Natural killer cell treated with Interleukin-12 subunit alpha and Interleukin-12 subunit beta and Interleukin-15 and Interleukin-18, amount 100 ng/mL, for 72 hours (primary cell): ENCODE measurements at regions not wholly inside any gene's neighbourhood (a gene's known extent, or its start where the extent isn't known, plus 50 kb on each side); places are given as distances from the start of the nearest gene placed in this dataset.

Source experiments
- ATAC-seq, 2 donors: fragments of 150-1000 bp; cut with Tn5 transposase in 1 of 2; sonication (Bioruptor Pico), chemical (Tn5 transposase) in 1 of 2; 2 replicates each; pipeline ENCODE4 v1.10.0; 2021
- DNase-seq: peaks from one replicate; pipeline ENCODE4 v3.0.0; 2022; ENCODE audit warnings: low spot score
- H3K27ac Mint-ChIP-seq, 2 donors: 1 replicate in 1 of 2; 2 replicates in 1 of 2; pipeline ENCODE4 v1.8.0; 2022; ENCODE audit warnings: mixed read lengths in 2 of 2, mild to moderate bottlenecking in 1 of 2, moderate library complexity in 1 of 2
- H3K27me3 Mint-ChIP-seq, 2 donors: 1 replicate in 1 of 2; 2 replicates in 1 of 2; pipeline ENCODE4 v1.8.0; 2022; ENCODE audit warnings: mixed read lengths in 2 of 2
- H3K36me3 Mint-ChIP-seq: one replicate; pipeline ENCODE4 v1.8.0; 2022; ENCODE audit warnings: mixed read lengths
- H3K4me1 Mint-ChIP-seq, 2 donors: 1 replicate in 1 of 2; 2 replicates in 1 of 2; pipeline ENCODE4 v1.8.0; 2022; ENCODE audit warnings: low read depth in 2 of 2, mixed read lengths in 2 of 2, mild to moderate bottlenecking in 1 of 2
- H3K4me3 Mint-ChIP-seq: one replicate; pipeline ENCODE4 v1.8.0; 2022; ENCODE audit warnings: mixed read lengths
- H3K9me3 Mint-ChIP-seq: 2 replicates; pipeline ENCODE4 v1.8.0; 2022; ENCODE audit warnings: mixed read lengths

DNA sequence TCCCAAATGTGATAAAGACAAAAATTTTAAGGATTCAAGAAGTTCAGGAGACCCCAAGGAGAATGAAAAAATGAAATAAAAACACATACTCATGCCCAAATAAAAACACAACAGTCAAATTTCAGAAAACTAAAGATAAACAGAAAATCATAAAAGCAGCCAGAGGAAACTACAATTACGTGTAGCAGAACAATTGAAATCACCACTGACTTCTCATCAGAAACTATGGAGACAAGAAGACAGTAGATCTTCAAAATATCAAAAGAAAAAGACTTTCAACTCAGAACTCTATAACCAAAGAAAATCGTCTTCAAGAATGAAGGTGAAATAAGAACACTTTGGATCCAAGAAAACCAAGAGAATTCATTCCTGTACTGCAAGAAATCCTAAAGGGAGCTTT lies 54.9 kb downstream of the DIO3 start:
- Mint-ChIP-seq H3K36me3 (no peaks in the 10 kb centered on the region), H3K27ac (no peak overlapping the region), H3K4me3 (no peak overlapping the region), H3K4me1 (no peaks in the 10 kb centered on the region), H3K27me3 (peaks cover 35 to 50% of the 10 kb centered on the region in 2 donors), H3K9me3 (no peaks in the 10 kb centered on the region)
- no peak for DNase-seq
- no peak for ATAC-seq

DNA sequence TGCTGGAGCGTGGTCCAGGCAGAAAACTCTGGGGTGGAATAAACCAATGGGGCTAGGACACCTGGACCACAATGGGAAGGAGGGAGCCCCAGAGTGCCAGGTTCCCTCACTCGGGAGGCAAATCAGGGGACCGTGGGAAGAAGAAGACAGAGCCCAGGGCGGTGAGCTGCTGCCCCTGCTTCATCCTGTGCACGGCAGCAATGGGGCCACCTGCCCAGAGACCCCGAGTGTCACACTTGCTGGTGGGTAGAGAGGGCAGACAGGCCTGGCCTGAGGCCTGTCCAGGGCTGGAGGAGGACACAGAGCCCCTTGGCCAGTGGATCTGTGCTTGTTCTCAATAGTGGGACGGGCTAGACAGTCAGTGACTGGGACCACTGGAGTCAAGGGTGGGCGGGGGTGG lies 58.2 kb downstream of the DIO3 start:
- no peak overlapping the region for H3K4me3 Mint-ChIP-seq
- H3K9me3 Mint-ChIP-seq: no peaks in the 10 kb centered on the region
- H3K4me1 Mint-ChIP-seq: no peaks in the 10 kb centered on the region
- ATAC-seq (peak in 1 of 2 donors; percentile 36), DNase-seq (no peak)
- no peak overlapping the region for H3K27ac Mint-ChIP-seq
- H3K36me3 Mint-ChIP-seq: no peaks in the 10 kb centered on the region
- H3K27me3 Mint-ChIP-seq: peaks cover 19 to 24% of the 10 kb centered on the region in 2 donors

DNA sequence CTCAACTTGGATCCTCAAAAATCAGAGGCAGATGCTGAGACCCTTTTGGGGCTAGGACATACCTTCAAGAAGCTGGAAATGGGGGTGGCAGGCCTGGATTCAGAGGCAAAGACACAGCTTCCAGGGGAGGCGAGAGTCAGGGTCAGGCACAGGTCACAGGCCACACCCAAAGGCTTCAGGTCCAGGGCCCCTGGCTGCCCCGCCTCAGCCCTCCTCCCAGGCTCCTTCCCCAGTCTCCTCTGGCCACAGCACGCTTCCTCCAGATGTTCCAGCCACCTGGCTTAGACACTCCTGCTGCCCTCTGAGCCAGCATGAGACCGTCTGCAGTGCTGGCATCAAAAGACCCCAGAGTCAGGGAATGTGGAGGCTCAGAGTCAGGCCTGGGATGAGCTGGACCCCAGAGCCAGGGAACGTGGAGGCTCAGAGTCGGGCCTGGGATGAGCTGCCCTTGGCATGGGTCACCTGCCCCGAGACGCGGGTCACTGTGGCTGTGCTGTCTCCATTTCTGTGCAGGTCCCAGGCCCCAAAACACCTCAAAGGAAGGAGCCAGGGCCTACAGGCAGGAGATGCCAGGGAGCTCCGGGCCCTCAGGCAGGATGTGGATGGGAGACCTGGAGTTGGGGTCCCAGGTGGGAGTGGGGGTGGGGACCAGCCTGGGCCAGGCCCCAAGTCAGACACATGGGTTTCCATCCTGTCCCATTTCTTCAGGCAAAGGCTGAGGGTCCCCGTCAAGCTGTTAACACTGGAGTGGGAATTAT lies 58.9 kb downstream of the DIO3 start:
- no peaks in the 10 kb centered on the region for H3K36me3 Mint-ChIP-seq
- ATAC-seq: peak in 1 of 2 donors; percentile 17
- no peak overlapping the region for H3K27ac Mint-ChIP-seq
- H3K9me3 Mint-ChIP-seq: no peaks in the 10 kb centered on the region
- H3K4me3 Mint-ChIP-seq: no peak overlapping the region
- DNase-seq: no peak
- no peaks in the 10 kb centered on the region for H3K4me1 Mint-ChIP-seq
- peaks cover 18 to 19% of the 10 kb centered on the region in 2 donors for H3K27me3 Mint-ChIP-seq

DNA sequence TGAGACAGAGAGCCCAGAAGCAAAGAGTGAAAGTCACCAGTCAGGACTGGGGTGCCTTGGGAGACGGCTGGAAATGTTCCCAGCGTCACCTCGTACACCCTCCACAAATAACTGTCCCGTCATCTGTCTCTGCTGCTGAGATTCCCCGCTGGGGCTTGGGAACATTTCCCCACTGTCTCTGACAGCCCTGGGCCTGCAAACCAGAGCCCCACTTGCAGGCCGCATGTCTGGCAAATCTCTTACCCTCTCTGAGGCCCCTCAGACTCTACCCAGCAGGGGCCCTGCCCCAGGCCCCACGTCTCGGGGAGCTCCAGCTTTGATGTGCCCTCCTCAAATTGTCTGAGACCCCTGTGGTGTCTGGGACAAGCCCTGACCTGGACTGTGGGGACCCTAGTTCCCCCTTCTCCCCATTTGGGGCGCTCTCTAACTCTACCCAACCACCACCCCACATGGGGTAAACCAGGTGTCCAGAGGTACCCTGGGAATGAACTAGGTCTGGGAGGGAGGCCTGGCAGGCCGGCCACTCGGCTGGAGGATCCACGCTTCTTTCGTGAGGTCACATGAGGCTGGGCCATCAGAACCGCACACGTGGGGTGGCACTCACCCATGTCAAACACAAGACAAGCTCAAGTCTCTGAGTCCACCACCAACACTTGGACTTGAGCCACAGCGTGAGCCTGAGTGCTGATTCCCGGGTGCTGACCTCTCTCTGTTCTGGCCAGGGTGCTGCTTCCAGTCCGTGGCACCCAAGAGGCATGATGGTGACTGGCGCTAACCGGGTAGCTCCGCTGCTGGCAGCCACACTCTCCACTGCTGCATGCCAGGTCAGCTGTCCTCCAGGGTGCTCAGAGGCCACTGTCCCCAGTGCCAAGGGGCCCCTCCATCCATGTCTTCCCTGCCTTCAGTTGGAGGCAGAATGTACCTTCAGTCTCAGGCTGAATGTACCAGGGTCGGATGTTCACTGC lies 59.8 kb downstream of the DIO3 start:
- H3K27me3 Mint-ChIP-seq: peaks cover 10% of the 10 kb centered on the region in 2 donors
- H3K36me3 Mint-ChIP-seq: no peaks in the 10 kb centered on the region
- peak; percentile 21 to 25 for ATAC-seq
- H3K4me3 Mint-ChIP-seq: no peak overlapping the region
- no peaks in the 10 kb centered on the region for H3K9me3 Mint-ChIP-seq
- DNase-seq: no peak
- peak overlapping the region in 1 of 2 donors; percentile 68 for H3K27ac Mint-ChIP-seq
- H3K4me1 Mint-ChIP-seq: no peaks in the 10 kb centered on the region

DNA sequence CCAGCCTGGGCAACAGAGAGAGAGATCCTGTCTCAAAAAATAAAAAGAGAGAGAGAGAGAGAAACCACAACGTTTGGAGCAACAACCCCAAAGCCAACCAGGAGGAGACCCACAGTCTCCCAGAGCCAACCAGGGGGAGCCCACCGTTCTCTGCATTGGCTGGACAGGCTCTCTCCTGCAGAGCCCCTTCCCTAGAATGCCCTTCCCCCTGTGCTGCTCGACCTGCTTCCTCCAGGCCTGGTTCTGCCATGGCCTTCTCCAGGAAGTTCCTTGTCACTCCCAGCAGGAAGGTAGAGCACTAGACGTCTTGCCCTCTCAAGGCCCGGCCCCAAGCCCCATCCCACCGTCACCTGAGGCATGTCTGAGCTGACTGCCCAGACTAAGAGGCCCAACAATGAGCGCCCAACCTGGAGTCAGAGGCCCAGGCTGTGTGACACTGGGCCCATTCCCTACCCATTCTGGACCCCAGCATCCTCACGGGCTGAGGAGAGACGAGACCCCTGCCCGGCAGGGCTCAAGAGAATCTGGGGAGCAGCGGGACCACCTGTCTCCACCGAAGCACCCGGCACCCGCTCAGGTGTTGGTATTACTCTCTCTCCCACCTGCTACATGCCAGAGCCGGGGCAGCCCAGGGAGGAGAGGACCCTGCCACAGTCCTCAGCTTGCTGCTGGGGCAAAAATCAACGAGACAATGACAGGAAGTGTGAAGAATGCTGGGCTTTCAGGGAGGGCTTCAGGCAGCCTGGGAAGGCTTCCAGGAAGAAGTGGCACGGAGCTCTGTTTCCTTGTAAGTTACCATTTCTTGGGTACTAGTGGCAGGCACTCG lies 61.2 kb downstream of the DIO3 start:
- DNase-seq: no peak
- no peak for ATAC-seq
- Mint-ChIP-seq H3K27ac (peak overlapping the region in 1 of 2 donors; percentile 68), H3K36me3 (no peaks in the 10 kb centered on the region), H3K4me1 (no peaks in the 10 kb centered on the region), H3K4me3 (no peak overlapping the region), H3K27me3 (peaks cover 0 to 4% of the 10 kb centered on the region in 2 donors), H3K9me3 (no peaks in the 10 kb centered on the region)

DNA sequence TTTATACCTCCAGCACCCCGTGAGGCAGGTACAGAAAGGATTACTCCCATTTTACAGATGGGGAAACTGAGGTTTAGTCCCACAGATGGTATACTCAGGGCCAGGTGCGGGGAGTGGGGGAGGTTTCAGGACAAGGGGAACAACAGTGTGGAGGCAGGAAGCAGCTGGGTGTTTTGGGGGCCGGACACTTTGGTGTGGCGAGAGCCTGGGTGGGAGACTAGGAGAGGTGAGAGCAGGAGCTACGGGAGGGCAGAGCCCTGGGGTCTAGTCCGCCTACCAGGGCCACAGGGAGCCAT lies 61.7 kb downstream of the DIO3 start:
- Mint-ChIP-seq H3K27ac (peak overlapping the region in 1 of 2 donors; percentile 39), H3K36me3 (no peaks in the 10 kb centered on the region), H3K27me3 (peaks cover 0 to 4% of the 10 kb centered on the region in 2 donors), H3K4me1 (peaks cover 2% of the 10 kb centered on the region in 2 donors), H3K9me3 (no peaks in the 10 kb centered on the region), H3K4me3 (no peak overlapping the region)
- no peak for DNase-seq
- ATAC-seq: no peak

DNA sequence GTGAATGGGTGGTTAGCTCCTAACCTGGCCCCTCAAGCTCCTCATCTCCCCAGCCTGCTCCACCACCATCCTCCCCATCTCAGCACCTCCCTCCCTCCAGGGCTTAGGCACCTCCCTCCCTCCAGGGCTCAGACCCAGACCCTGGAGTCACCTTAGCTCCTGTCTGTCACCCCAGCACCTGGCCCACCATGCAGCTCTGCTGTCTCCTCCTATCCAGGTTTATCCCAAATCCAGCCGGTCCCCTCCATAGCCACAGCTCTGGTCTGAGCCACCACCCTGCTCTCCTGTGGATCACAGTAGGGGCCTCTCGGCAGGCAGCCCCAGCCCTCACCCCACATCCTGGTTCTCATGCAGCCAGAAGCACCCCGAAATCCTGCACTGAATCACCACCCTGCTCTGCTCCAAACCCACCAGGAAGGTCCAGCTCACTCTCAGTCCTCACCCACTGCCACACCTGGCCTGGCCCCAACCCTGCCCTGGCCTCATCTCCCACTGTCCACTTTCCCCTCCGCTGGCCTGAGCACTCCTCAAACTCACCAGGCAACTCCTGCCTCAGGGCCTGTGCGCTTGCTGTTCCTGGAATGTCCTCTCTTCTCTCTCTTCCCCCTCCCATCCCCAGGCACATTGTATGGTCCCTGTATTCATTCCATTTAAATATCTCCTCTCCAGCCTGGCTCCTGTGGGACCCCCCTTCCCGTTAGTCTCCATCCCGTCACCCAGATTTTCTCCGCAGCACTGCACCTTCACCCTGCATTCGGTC lies 62.6 kb downstream of the DIO3 start:
- Mint-ChIP-seq H3K4me1 (peaks cover 3 to 5% of the 10 kb centered on the region in 2 donors), H3K36me3 (no peaks in the 10 kb centered on the region), H3K9me3 (no peaks in the 10 kb centered on the region), H3K27me3 (peaks cover 0 to 4% of the 10 kb centered on the region in 2 donors), H3K4me3 (no peak overlapping the region), H3K27ac (no peak overlapping the region)
- DNase-seq: no peak
- no peak for ATAC-seq

DNA sequence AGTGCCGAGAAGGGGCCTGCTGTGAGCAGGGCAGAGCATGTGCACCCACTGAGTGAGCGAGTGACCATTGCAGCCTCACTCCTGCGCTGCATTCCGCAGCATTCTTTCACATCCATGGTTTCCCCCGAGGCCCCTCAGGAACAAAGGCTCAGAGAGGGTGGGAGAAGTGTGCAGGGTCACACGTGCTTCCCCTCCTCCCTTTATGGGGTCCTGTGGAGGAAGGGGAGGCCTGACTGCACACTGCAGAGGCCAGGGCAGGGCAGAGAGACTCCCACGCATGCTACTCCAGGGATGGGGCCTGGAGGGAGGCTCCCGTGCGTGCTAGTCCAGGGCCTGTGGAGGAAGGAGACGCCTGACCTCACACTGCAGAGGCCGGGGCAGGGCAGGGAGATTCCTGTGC lies 63.2 kb downstream of the DIO3 start:
- H3K27ac Mint-ChIP-seq: no peak overlapping the region
- no peaks in the 10 kb centered on the region for H3K9me3 Mint-ChIP-seq
- no peak for DNase-seq
- no peak overlapping the region for H3K4me3 Mint-ChIP-seq
- H3K27me3 Mint-ChIP-seq: no peaks in the 10 kb centered on the region
- peaks cover 3 to 5% of the 10 kb centered on the region in 2 donors for H3K4me1 Mint-ChIP-seq
- ATAC-seq: no peak
- no peaks in the 10 kb centered on the region for H3K36me3 Mint-ChIP-seq

DNA sequence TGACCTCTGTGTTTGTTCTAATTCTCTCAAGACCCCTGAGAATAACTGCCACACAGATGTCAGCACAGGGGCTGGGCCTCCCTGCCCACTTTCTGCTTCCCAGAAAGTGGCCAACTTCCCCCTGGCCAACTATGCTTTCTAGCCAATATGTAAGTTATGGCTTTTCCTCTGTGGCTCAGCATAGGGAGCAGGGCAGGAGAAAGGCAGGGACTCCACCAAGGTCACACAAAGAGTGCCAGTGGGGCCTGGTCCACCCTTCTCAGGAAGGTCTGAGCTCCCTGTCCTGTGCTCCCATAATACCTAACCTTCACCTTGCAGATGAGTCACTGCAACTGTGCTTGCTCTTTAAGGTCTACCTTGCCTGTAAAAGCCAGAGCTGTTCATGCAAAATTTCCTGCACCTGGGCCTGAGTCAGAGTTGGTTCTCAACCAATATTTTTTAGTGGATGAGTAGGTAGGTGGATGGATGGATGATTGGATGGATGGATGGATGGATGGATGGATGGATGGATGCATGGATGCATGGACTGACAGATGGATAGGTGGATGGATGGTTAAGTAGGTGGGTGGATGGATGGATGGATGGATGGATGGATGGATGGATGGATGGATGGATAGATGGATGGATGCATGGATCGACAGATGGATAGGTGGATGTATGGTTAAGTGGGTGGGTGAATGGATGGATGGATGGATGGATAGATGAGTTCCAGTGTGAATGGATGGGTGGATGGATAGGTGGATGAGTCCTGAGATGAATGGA lies 64.2 kb downstream of the DIO3 start:
- H3K4me1 Mint-ChIP-seq: peaks cover 3 to 5% of the 10 kb centered on the region in 2 donors
- H3K27me3 Mint-ChIP-seq: peaks cover 0 to 3% of the 10 kb centered on the region in 2 donors

DNA sequence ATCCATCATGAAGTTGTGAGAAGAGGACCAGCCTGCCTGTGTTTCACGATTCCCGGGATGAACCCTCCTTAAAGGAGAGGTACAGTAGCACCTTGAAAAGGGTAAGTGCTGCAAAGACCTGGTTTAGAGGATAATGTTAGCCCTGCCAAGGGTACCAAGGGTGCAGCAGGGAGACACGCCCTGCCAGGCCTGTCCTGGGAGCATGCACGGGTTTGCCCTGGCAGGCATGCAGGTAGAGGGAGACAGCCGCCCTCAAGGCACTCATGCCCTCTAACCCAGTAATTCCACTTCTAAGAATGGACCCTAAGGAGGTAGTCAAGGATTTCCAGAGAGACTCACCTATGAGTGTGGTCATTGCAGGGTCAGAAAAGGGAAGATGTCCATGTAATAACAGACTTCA lies 65.0 kb downstream of the DIO3 start:
- H3K4me3 Mint-ChIP-seq: no peak overlapping the region
- H3K9me3 Mint-ChIP-seq: no peaks in the 10 kb centered on the region
- H3K36me3 Mint-ChIP-seq: no peaks in the 10 kb centered on the region
- peaks cover 3 to 5% of the 10 kb centered on the region in 2 donors for H3K4me1 Mint-ChIP-seq
- H3K27ac Mint-ChIP-seq: no peak overlapping the region
- DNase-seq (no peak), ATAC-seq (no peak)
- peaks cover 0 to 5% of the 10 kb centered on the region in 2 donors for H3K27me3 Mint-ChIP-seq

More for the DNA sequence above, 64.2 kb downstream of the DIO3 start:
- Mint-ChIP-seq H3K9me3 (no peaks in the 10 kb centered on the region), H3K27ac (no peak overlapping the region), H3K36me3 (no peaks in the 10 kb centered on the region), H3K4me3 (no peak overlapping the region)
- DNase-seq (no peak), ATAC-seq (no peak)

DNA sequence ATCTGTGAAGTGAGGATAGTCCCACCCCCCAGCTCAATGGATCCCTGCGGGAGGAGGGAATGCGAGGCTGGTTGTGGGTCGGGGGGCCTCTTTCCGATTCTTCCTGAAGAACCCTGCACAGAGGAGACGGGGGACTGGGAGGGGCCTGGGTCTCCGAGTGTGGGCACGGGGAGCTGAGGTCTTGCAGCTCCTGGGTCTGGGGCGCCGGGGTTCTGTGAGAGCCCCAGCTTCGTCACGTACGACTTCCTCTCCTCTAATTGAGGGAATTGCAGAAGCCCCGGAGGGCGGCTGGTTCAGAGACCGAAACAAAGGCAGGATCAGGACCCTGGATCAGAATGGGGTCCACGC lies 66.6 kb downstream of the DIO3 start:
- Mint-ChIP-seq H3K27me3 (peaks cover 0 to 5% of the 10 kb centered on the region in 2 donors), H3K9me3 (no peaks in the 10 kb centered on the region), H3K27ac (no peak overlapping the region), H3K4me3 (no peak overlapping the region), H3K36me3 (no peaks in the 10 kb centered on the region), H3K4me1 (peaks cover 3 to 5% of the 10 kb centered on the region in 2 donors)
- DNase-seq (no peak), ATAC-seq (no peak)

DNA sequence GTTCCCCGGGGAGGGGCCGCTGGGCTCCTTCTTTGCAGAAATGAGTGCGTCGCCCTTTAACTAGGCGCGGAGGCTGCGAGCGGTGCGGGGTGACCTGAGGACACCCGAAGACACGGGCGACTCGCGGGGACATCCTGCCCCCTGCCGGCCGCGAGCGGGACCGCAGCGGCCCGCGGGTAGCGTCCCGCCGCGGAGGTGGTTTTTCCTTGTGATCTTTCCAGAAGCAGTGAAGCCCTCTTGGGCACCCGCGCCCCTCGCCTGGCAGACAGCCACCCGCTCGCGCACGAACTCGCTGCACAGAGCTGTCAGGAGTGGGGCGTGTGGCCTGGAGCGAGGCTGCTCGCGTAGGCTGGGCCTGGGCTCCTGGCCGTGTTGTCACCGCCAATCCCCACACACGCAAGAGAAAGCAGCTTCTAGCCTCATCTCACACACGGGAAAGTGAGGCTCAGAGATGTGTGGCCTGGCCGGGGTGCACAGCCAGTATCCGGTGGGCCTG lies 67.2 kb downstream of the DIO3 start:
- H3K27me3 Mint-ChIP-seq: peaks cover 0 to 5% of the 10 kb centered on the region in 2 donors
- H3K27ac Mint-ChIP-seq: no peak overlapping the region
- H3K36me3 Mint-ChIP-seq: no peaks in the 10 kb centered on the region
- ATAC-seq: peak; percentile 85 to 86
- peak; percentile 82 for DNase-seq
- no peaks in the 10 kb centered on the region for H3K9me3 Mint-ChIP-seq
- no peak overlapping the region for H3K4me3 Mint-ChIP-seq
- peaks cover 3 to 5% of the 10 kb centered on the region in 2 donors for H3K4me1 Mint-ChIP-seq
